Activated CD8-positive, alpha-beta memory T cell treated with anti-CD3 and anti-CD28 coated beads, Interleukin-2, amount 10 ng/mL, durations not matched to agents 7 days and 5 days (primary cell): ENCODE measurements at regions not wholly inside any gene's neighbourhood (a gene's known extent, or its start where the extent isn't known, plus 50 kb on each side); places are given as distances from the start of the nearest gene placed in this dataset.
A peak's percentile ranks its signal among the peaks of the same experiment; 100 is the strongest.
"Not testable (repeated sequence)": the region's sequence is repeated elsewhere in the genome, so short reads cannot be mapped to it uniquely, and the experiment has no call there.

Source experiments
- ATAC-seq: fragments of 150-1000 bp; cut with Tn5 transposase; one replicate; pipeline ENCODE4 v1.10.0; 2021; ENCODE audit warnings: moderate library complexity
- CTCF ChIA-PET: fragments of 350-600 bp; sonication (Branson Sonifier 250); formaldehyde crosslinking; loops from one replicate; lab custom pipeline; 2021; ENCODE audit warnings: antibody characterized with exemption; lab: Charles Lee
- DNase-seq: peaks from one replicate; pipeline ENCODE4 v3.0.0-alpha.2; 2020
- H3K27ac Mint-ChIP-seq: one replicate; pipeline ENCODE4 v1.8.0; 2021; ENCODE audit warnings: mild to moderate bottlenecking, mixed read lengths
- H3K27me3 Mint-ChIP-seq: one replicate; pipeline ENCODE4 v1.8.0; 2021; ENCODE audit warnings: mixed read lengths
- H3K36me3 Mint-ChIP-seq: one replicate; pipeline ENCODE4 v1.8.0; 2021; ENCODE audit warnings: mild to moderate bottlenecking, mixed read lengths
- H3K4me1 Mint-ChIP-seq: one replicate; pipeline ENCODE4 v1.8.0; 2021; ENCODE audit warnings: mixed read lengths
- H3K4me3 Mint-ChIP-seq: one replicate; pipeline ENCODE4 v1.8.0; 2021; ENCODE audit warnings: mild to moderate bottlenecking, moderate library complexity, mixed read lengths
- H3K9me3 Mint-ChIP-seq: one replicate; pipeline ENCODE4 v1.8.0; 2022; ENCODE audit warnings: low read depth, mixed read lengths

DNA sequence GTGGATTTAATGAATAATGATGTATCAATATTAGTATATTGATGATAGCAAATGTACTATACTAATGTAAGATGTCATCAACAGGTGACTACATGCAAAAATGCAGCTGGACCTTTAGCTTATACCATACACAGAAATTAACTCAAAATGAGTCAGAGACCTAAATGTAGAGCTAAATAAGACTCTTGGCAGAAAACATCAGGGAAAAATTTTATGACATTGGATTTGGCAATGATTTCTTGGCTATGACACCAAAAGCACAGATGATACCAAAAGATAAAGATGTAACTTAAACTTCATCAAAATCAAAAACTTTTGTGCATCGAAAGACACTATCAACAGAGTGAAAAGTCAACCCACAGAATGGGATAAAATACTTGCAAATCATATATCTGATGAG lies 64.0 kb upstream of the CCL21 start:
- H3K4me1 Mint-ChIP-seq: no peaks in the 10 kb centered on the region
- DNase-seq (no peak), ATAC-seq (no peak)
- CTCF ChIA-PET: no interaction called here
- no peaks in the 10 kb centered on the region for H3K36me3 Mint-ChIP-seq
- peaks cover 24% of the 10 kb centered on the region for H3K27me3 Mint-ChIP-seq
- no peaks in the 10 kb centered on the region for H3K9me3 Mint-ChIP-seq
- no peak overlapping the region for H3K27ac Mint-ChIP-seq
- H3K4me3 Mint-ChIP-seq: no peak overlapping the region

DNA sequence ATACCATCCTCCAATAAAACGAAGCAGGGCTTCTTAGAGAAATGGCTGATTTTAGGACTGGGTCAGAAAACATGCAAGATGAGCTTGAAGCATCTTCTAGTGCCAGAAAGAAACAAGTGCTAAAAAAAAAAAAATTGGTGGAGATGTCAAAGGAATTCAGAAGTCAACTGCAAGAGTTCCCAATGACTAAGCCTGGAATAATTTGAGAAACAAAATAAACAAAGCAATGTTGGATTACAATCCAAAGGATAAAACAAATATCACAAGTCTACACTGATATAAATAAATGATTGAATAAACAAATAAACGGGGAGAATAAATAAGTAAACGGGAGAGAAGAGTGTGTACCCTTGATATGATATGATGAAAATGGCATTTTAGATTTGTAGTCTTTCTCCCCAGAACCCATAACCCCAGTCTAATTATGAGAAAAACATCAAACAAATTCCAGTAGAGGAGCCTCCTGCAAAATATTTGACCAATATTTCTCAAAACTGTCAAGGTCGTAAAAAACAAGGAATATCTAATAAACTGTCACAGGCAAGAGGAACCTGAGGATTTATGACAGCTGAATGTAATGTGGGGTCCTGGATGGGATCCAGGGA lies 63.5 kb upstream of the CCL21 start:
- H3K27ac Mint-ChIP-seq: no peak overlapping the region
- H3K4me3 Mint-ChIP-seq: no peak overlapping the region
- CTCF ChIA-PET: no interaction called here
- H3K27me3 Mint-ChIP-seq: peaks cover 22% of the 10 kb centered on the region
- ATAC-seq: no peak
- H3K4me1 Mint-ChIP-seq: no peaks in the 10 kb centered on the region
- no peak for DNase-seq
- no peaks in the 10 kb centered on the region for H3K36me3 Mint-ChIP-seq
- H3K9me3 Mint-ChIP-seq: no peaks in the 10 kb centered on the region

DNA sequence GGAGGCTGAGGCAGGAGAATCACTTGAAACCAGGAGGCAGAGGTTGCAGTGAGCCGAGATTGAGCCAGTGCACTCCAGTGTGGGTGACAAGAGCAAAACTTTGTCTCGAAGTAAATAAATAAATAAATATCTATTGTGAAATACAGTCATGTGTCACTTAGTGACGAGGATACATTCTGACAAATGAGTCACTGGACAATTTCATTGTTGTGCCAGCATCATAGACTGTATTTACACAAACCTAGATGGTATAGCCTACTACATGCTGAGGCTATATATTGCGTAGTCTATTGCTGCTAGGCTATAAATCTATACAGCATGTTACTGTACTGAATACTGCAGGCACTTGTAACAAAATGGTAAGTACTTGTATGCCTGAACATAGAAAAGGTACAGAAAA lies 61.1 kb upstream of the CCL21 start:
- Mint-ChIP-seq H3K36me3 (no peaks in the 10 kb centered on the region), H3K9me3 (no peaks in the 10 kb centered on the region), H3K4me3 (no peak overlapping the region), H3K4me1 (no peaks in the 10 kb centered on the region), H3K27me3 (peaks cover 22% of the 10 kb centered on the region), H3K27ac (no peak overlapping the region)
- DNase-seq: no peak
- CTCF ChIA-PET: no interaction called here
- no peak for ATAC-seq

DNA sequence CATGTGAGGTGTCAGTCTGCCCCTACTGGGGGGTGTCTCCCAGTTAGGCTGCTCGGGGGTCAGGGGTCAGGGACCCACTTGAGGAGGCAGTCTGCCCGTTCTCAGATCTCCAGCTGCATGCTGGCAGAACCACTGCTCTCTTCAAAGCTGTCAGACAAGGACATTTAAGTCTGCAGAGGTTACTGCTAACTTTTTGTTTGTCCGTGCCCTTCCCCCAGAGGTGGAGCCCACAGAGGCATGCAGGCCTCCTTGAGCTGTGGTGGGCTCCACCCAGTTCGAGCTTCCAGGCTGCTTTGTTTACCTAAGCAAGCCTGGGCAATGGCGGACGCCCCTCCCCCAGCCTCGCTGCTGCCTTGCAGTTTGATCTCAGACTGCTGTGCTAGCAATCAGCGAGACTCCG lies 57.2 kb upstream of the CCL21 start:
- H3K4me1 Mint-ChIP-seq, H3K4me3 Mint-ChIP-seq, H3K9me3 Mint-ChIP-seq, ATAC-seq, CTCF ChIA-PET, H3K27ac Mint-ChIP-seq, H3K36me3 Mint-ChIP-seq, DNase-seq: not testable (repeated sequence)
- H3K27me3 Mint-ChIP-seq: peaks cover 17% of the 10 kb centered on the region

DNA sequence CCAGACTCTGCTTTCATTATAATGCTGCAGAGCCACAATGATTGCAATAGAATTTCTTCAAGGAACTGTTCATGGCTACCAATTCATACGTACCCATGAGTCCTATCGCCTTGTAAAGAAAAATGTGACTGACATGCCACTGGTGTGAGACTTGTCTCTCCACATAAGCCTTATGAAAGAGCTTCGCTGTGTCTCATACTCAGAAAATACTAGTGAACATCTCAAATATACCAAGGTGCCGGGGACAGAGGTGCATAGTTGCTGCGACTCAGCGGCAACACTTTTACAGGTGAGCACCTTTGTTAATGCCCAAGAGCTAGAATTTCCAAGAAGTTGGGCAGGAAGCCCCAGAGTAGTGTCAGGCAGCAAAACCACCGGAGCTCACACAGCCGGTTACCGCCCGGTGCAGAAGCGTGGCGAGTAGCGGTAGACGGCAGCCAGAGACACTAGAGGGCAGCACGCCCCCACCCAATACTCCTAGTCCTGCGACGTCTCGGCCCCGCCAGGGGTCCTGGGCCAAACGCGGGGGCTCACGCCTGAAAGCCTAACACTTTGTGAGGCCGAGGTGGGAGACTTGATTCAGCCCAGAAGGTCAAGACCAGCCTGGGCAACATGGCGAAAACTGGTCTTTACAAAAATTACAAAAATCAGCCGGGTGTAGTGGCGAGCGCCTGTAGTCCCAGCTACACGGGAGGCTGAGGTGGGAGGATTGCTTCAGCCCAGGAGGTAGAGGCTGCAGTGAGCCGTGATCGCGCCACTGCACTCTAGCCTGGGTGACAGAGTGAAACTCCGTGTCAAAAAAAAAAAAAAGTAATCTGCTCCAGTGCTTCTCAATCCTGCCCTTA lies 50.5 kb upstream of the CCL21 start:
- CTCF ChIA-PET: interaction anchor here (0.5 to 1.6 kb wide), 10 partner anchors 15 to 499 kb away, joined by 3 to 8 read pairs (median 4); no protein-coding TSS in a partner anchor
- H3K27me3 Mint-ChIP-seq: peaks cover 42% of the 10 kb centered on the region
- ATAC-seq: peak; percentile 88

More for the DNA sequence above, 50.5 kb upstream of the CCL21 start:
- H3K4me1 Mint-ChIP-seq, H3K36me3 Mint-ChIP-seq, H3K4me3 Mint-ChIP-seq, H3K27ac Mint-ChIP-seq, H3K9me3 Mint-ChIP-seq: not testable (repeated sequence)
- peak; percentile 63 for DNase-seq
